HUES64 (cell line): ENCODE measurements at regions not wholly inside any gene's neighbourhood (a gene's known extent, or its start where the extent isn't known, plus 50 kb on each side); places are given as distances from the start of the nearest gene placed in this dataset.

Experiments
- H3K27ac ChIP-seq: 2 replicates; pipeline ENCODE4 v1.7.0; 2013; ENCODE audit warnings: low read depth, low read length, inconsistent platforms
- H3K27me3 ChIP-seq: 2 replicates; pipeline ENCODE4 v1.6.1; 2013; ENCODE audit warnings: mild to moderate bottlenecking, low read length; ENCODE audit not compliant: insufficient read depth
- H3K36me3 ChIP-seq: 2 replicates; pipeline ENCODE4 v1.6.1; 2013; ENCODE audit warnings: mild to moderate bottlenecking, low read length; ENCODE audit not compliant: insufficient read depth
- H3K4me1 ChIP-seq: 2 replicates; pipeline ENCODE4 v1.6.1; 2013; ENCODE audit warnings: mild to moderate bottlenecking, low read length, moderate library complexity; ENCODE audit not compliant: insufficient read depth
- H3K4me3 ChIP-seq: 2 replicates; pipeline ENCODE4 v1.5.1; 2013; ENCODE audit warnings: mild to moderate bottlenecking, low read length, moderate library complexity
- H3K9ac ChIP-seq: 2 replicates; pipeline ENCODE4 v1.6.1; 2013; ENCODE audit warnings: mild to moderate bottlenecking, low read depth, low read length
- H3K9me3 ChIP-seq: 2 replicates; pipeline ENCODE4 v1.6.1; 2013; ENCODE audit warnings: low read depth, low read length; ENCODE audit not compliant: insufficient read depth
- WGBS: fragments of 150-250, 120-280 bp; methylation state at CpG from one replicate; pipeline ENCODE4 v1.1.7; 2013; ENCODE audit warnings: missing lambda C conversion rate; 5-methylcytosine and 5-hydroxymethylcytosine counted together

GRCh38 chr1:83697220-83697619 lies 301.7 kb downstream of the TTLL7 start:
- Histone ChIP-seq H3K9ac (no peak overlapping the region), H3K4me3 (no peak overlapping the region), H3K4me1 (peaks cover 44% of the 10 kb centered on the region), H3K9me3 (peaks cover 7% of the 10 kb centered on the region), H3K27ac (no peak overlapping the region), H3K27me3 (no peaks in the 10 kb centered on the region), H3K36me3 (no peaks in the 10 kb centered on the region)
- 88% methylated on average over 2 of the region's 2 CpGs for WGBS

- no peaks in the 10 kb centered on the region for H3K27me3 ChIP-seq
- no peaks in the 10 kb centered on the region for H3K36me3 ChIP-seq
- peaks cover 7% of the 10 kb centered on the region for H3K9me3 ChIP-seq
- H3K27ac ChIP-seq = peak overlapping the region; percentile 88
- H3K9ac ChIP-seq = no peak overlapping the region
- no peak overlapping the region for H3K4me3 ChIP-seq
- H3K4me1 ChIP-seq = peaks cover 66% of the 10 kb centered on the region
Observed at GRCh38 chr1:83694449-83694848, 304.5 kb downstream of the TTLL7 start.

GRCh38 chr1:83693427-83694126 lies 305.4 kb downstream of the TTLL7 start:
- WGBS = 19% methylated on average over 9 of the region's 12 CpGs
- peak overlapping the region; percentile 88 for H3K27ac ChIP-seq
- H3K9ac ChIP-seq = peak overlapping the region; percentile 73
- peak overlapping the region; percentile 27 for H3K4me3 ChIP-seq
- peaks cover 66% of the 10 kb centered on the region for H3K4me1 ChIP-seq
- H3K9me3 ChIP-seq = no peaks in the 10 kb centered on the region
- no peaks in the 10 kb centered on the region for H3K27me3 ChIP-seq
- no peaks in the 10 kb centered on the region for H3K36me3 ChIP-seq

GRCh38 chr1:83692524-83693381 lies 306.2 kb downstream of the TTLL7 start:
- Histone ChIP-seq H3K4me3 (peak overlapping the region; percentile 27), H3K9ac (peak overlapping the region; percentile 73), H3K27ac (peak overlapping the region; percentile 88), H3K27me3 (no peaks in the 10 kb centered on the region), H3K36me3 (no peaks in the 10 kb centered on the region), H3K9me3 (no peaks in the 10 kb centered on the region), H3K4me1 (peaks cover 66% of the 10 kb centered on the region)
- WGBS = 3% methylated on average over 13 of the region's 13 CpGs

- Histone ChIP-seq H3K27ac (peak overlapping the region; percentile 88), H3K4me1 (peaks cover 62% of the 10 kb centered on the region), H3K4me3 (peak overlapping the region; percentile 27; the same call in 1 of the 2 replicates), H3K27me3 (no peaks in the 10 kb centered on the region), H3K9ac (0 out of 2 replicates have a peak overlapping the region, but pooled peaks have one; percentile 73), H3K9me3 (no peaks in the 10 kb centered on the region), H3K36me3 (no peaks in the 10 kb centered on the region)
- 86% methylated on average over 8 of the region's 8 CpGs for WGBS
Observed at GRCh38 chr1:83691953-83692500, 306.9 kb downstream of the TTLL7 start.

- Histone ChIP-seq H3K27me3 (no peaks in the 10 kb centered on the region), H3K36me3 (no peaks in the 10 kb centered on the region), H3K4me1 (peaks cover 46% of the 10 kb centered on the region), H3K4me3 (no peak overlapping the region), H3K27ac (no peak overlapping the region), H3K9me3 (no peaks in the 10 kb centered on the region), H3K9ac (no peak overlapping the region)
- WGBS = 90% methylated on average over 5 of the region's 6 CpGs
Observed at GRCh38 chr1:83689921-83690868, 308.7 kb downstream of the TTLL7 start.

- WGBS = 96% methylated on average over 2 of the region's 2 CpGs
- no peaks in the 10 kb centered on the region for H3K36me3 ChIP-seq
- H3K4me1 ChIP-seq = no peaks in the 10 kb centered on the region
- no peak overlapping the region for H3K4me3 ChIP-seq
- no peak overlapping the region for H3K27ac ChIP-seq
- H3K9me3 ChIP-seq = no peaks in the 10 kb centered on the region
- H3K27me3 ChIP-seq = no peaks in the 10 kb centered on the region
- no peak overlapping the region for H3K9ac ChIP-seq
Observed at GRCh38 chr1:83682132-83682531, 316.8 kb downstream of the TTLL7 start.

- Histone ChIP-seq H3K36me3 (no peaks in the 10 kb centered on the region), H3K4me3 (no peak overlapping the region), H3K9me3 (no peaks in the 10 kb centered on the region), H3K27me3 (no peaks in the 10 kb centered on the region), H3K9ac (no peak overlapping the region), H3K27ac (no peak overlapping the region), H3K4me1 (no peaks in the 10 kb centered on the region)
- 99% methylated on average over 3 of the region's 3 CpGs for WGBS
Observed at GRCh38 chr1:83676106-83676505, 322.8 kb downstream of the TTLL7 start.

GRCh38 chr1:83673312-83673711 lies 325.6 kb downstream of the TTLL7 start:
- WGBS = no CpG with 5 or more reads among the region's 1 CpG
- Histone ChIP-seq H3K4me3 (no peak overlapping the region), H3K36me3 (no peaks in the 10 kb centered on the region)

GRCh38 chr1:83671586-83671985 lies 327.3 kb downstream of the TTLL7 start:
- Histone ChIP-seq H3K9ac (no peak overlapping the region), H3K27ac (no peak overlapping the region), H3K36me3 (no peaks in the 10 kb centered on the region)

More at GRCh38 chr1:83673312-83673711, 325.6 kb downstream of the TTLL7 start:
- Histone ChIP-seq H3K4me1 (no peaks in the 10 kb centered on the region), H3K9ac (no peak overlapping the region), H3K27me3 (no peaks in the 10 kb centered on the region), H3K9me3 (peaks cover 6% of the 10 kb centered on the region; the same call in 1 of the 2 replicates), H3K27ac (no peak overlapping the region)

More at GRCh38 chr1:83671586-83671985, 327.3 kb downstream of the TTLL7 start:
- Histone ChIP-seq H3K9me3 (peaks cover 6% of the 10 kb centered on the region; the same call in 1 of the 2 replicates), H3K4me3 (no peak overlapping the region), H3K4me1 (no peaks in the 10 kb centered on the region), H3K27me3 (no peaks in the 10 kb centered on the region)
